K562 (cell line): ENCODE measurements at regions not wholly inside any gene's neighbourhood (a gene's known extent, or its start where the extent isn't known, plus 50 kb on each side); places are given as distances from the start of the nearest gene placed in this dataset.
A peak's percentile ranks its signal among the peaks of the same experiment; 100 is the strongest.

ENCODE experiments used
- ATAC-seq: fragments of 200-7000 bp; cut with Tn5 transposase; 3 replicates; pipeline ENCODE4 v1.9.1; 2020; ENCODE audit warnings: moderate library complexity
- BruUV-seq: library from RNA; stranded (reverse); fragments of 400-500 nt; replicated peaks from 2 replicates; lab custom pipeline; 2021; lab: Mats Ljungman, UMichigan
- CTCF ChIA-PET: fragments of 300-600 bp; formaldehyde crosslinking; extraction: SDS; loops from one replicate; lab custom pipeline; 2021; ENCODE audit warnings: low intra/inter-chr PET ratio; lab: Yijun Ruan, JAX
- POLR2A ChIA-PET: fragments of 300-600, 350-650 bp; sonication (Branson Sonifier 250); formaldehyde crosslinking; extraction: SDS; loops from one replicate; lab custom pipeline; 2021; ENCODE audit warnings: antibody characterized with exemption, inconsistent platforms; lab: Yijun Ruan, JAX
- DNase-seq, 4 experiments: peaks; one replicate each; pipeline versions ENCODE4 v3.0.0 to v3.0.0-alpha.2; 2011 to 2018; ENCODE audit warnings: low spot score in 3 of 4, mixed read lengths in 3 of 4; ENCODE audit errors: extremely low read depth in 1 of 4
- FAIRE-seq: peaks from 2 replicates; lab custom pipeline; 2011; peaks lifted over from hg19 to GRCh38; lab: Jason Lieb, UNC
- H2AFZ ChIP-seq: 2 replicates; pipeline ENCODE4 v1.6.0; 2011; ENCODE audit warnings: low read depth, low read length, control low read depth, inconsistent platforms
- H3K27ac ChIP-seq: fragments of 200-600 bp; 3 replicates; pipeline ENCODE4 v1.8.0; 2011; ENCODE audit warnings: low read depth, mild to moderate bottlenecking, control low read depth, inconsistent platforms, low read length, moderate library complexity, mixed read lengths; ENCODE audit errors: extremely low read depth
- H3K27me3 ChIP-seq, 2 experiments: fragments of 300-600 bp in 1 of 2; 2 replicates in 1 of 2; 3 replicates in 1 of 2; pipeline versions ENCODE4 v1.6.0 to v1.8.0; 2011; ENCODE audit warnings: inconsistent platforms in 2 of 2, low read length in 2 of 2, mild to moderate bottlenecking in 1 of 2, mixed read lengths in 1 of 2, moderate library complexity in 1 of 2; ENCODE audit not compliant: control insufficient read depth in 2 of 2, insufficient read depth in 2 of 2
- H3K36me3 ChIP-seq: fragments of 300-600 bp; 3 replicates; pipeline ENCODE4 v1.8.0; 2011; ENCODE audit warnings: mild to moderate bottlenecking, low read length, inconsistent platforms; ENCODE audit not compliant: control insufficient read depth, insufficient read depth
- H3K4me1 ChIP-seq, 2 experiments: fragments of 200-600 bp in 1 of 2; replicated peaks in 1 of 2; 2 replicates in 1 of 2; 3 replicates in 1 of 2; pipeline versions ENCODE4 v1.5.1 to v1.8.0; 2011; ENCODE audit warnings: inconsistent platforms in 2 of 2, low read length in 2 of 2, mild to moderate bottlenecking in 1 of 2, mixed read lengths in 1 of 2, moderate library complexity in 1 of 2; ENCODE audit not compliant: control insufficient read depth in 2 of 2, insufficient read depth in 2 of 2
- H3K4me2 ChIP-seq: 2 replicates; pipeline ENCODE4 v1.6.1; 2011; ENCODE audit warnings: low read length, control low read depth, inconsistent platforms, mixed read lengths; ENCODE audit not compliant: insufficient read depth
- H3K4me3 ChIP-seq: fragments of 200-600 bp; sonication (generic), shearing (Covaris generic); 2 replicates; pipeline ENCODE4 v1.5.1; 2016; ENCODE audit warnings: control low read depth, inconsistent platforms
- H3K79me2 ChIP-seq: fragments of 200-600 bp; 3 replicates; pipeline ENCODE4 v1.8.0; 2011; ENCODE audit warnings: low read length, inconsistent platforms; ENCODE audit not compliant: control insufficient read depth, insufficient read depth
- H3K9ac ChIP-seq, 2 experiments: 2 replicates each; pipeline versions ENCODE4 v1.6.0 to v1.6.1; 2011; ENCODE audit warnings: low read depth in 2 of 2, low read length in 2 of 2, control low read depth in 1 of 2, inconsistent platforms in 1 of 2, mild to moderate bottlenecking in 1 of 2, mixed read lengths in 1 of 2; ENCODE audit not compliant: insufficient read depth in 1 of 2
- H3K9me1 ChIP-seq: one replicate; pipeline ENCODE4 v1.6.0; 2011; ENCODE audit warnings: inconsistent platforms, mild to moderate bottlenecking, low read length, moderate library complexity; ENCODE audit not compliant: control insufficient read depth, insufficient read depth
- H3K9me3 ChIP-seq: replicated peaks from 2 replicates; pipeline ENCODE4 v1.5.1; 2011; ENCODE audit warnings: low read depth, low read length, inconsistent platforms; ENCODE audit not compliant: control insufficient read depth, insufficient read depth
- H4K20me1 ChIP-seq: replicated peaks from 2 replicates; pipeline ENCODE4 v1.6.1; 2011; ENCODE audit warnings: low read length, inconsistent platforms, mixed read lengths; ENCODE audit not compliant: control insufficient read depth, insufficient read depth
- CBFA2T3 ChIP-seq: fragments of 450-650 bp; IDR thresholded peaks from 2 replicates; pipeline ENCODE4 v1.6.1; 2017
- DACH1 ChIP-seq: fragments of 450-650 bp; IDR thresholded peaks from 2 replicates; pipeline ENCODE4 v1.6.1; 2018; ENCODE audit not compliant: partially characterized antibody
- FOSL1 ChIP-seq: fragments of 200-800 bp; sonication (Bioruptor generic); conservative IDR thresholded peaks from 2 replicates; pipeline ENCODE4 v1.6.1; 2016; ENCODE audit warnings: missing genetic modification characterization, missing compliant biosample characterization
- STAT5B ChIP-seq: fragments of 250-450 bp; sonication (Bioruptor Pico); IDR thresholded peaks from 2 replicates; pipeline ENCODE4 v1.8.0; 2021; ENCODE audit warnings: mild to moderate bottlenecking, inconsistent platforms
- WGBS: fragments of 100-300 bp; shearing (Covaris generic); methylation state at CpG from one replicate; pipeline ENCODE4 v1.1.6; 2016; ENCODE audit warnings: low coverage, mixed read lengths; ENCODE audit not compliant: insufficient coverage; ENCODE audit errors: missing lambda C conversion rate; 5-methylcytosine and 5-hydroxymethylcytosine counted together
- in situ Hi-C: fragments of 300-500 bp; cut with MboI; formaldehyde crosslinking; loops from 4 replicates; pipeline ENCODE4 v1.15.0; 2018; ENCODE audit warnings: inconsistent platforms, mixed read lengths
- intact Hi-C: fragments of 100-400 bp; cut with micrococcal nuclease; formaldehyde crosslinking; loops from 2 replicates; pipeline ENCODE4 v1.14.2; 2022
- TF ChIP-seq, protein P1 (sequence below), 2 experiments: fragments of 450-650 bp in 1 of 2; sonication (generic) in 1 of 2; formaldehyde crosslinking in 1 of 2; IDR thresholded peaks; 2 replicates each; pipeline versions ENCODE4 v1.7.1 to v1.9.0; 2016 to 2022; ENCODE audit warnings: inconsistent platforms in 1 of 2, mild to moderate bottlenecking in 1 of 2, missing genetic modification reagents in 1 of 2

DNA sequence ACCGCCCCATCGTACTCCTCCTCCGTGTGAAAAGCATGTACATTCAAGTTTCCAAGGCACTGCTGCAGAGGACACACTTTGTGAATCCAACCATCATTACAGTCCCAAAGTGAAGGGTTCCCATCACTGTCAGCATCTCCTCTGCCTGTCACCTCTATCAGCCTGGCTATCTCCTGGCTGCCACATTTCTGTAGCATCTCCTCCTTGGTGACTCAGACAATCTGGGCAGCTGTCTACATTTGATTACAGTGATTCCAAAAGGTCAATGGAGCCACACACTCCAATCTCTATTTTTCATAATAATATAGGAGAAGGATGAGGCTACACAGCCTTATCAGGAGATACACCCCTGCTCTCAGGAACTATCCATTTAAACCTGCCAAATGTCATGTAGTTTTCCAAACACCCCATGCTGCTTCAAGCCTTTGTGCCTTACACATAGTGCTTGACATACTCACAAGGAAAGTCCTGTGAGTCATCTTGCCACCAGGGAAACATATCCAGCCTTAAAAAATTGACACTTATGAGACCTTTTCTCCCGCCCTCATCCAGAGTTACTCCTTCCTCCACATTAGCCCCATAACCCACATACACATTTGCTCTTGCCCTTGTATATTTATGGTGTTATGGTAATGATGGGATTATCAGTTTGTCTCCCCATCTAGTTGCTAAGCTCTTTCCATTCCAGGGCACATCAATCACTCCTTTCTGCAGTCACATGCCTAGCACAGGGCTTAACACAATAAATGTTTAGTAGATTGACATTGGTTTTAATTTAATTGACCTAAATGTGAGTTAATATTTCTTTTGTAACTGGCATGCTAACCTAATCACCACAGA is 250.1 kb upstream of the CDH5 start:
- Histone ChIP-seq H3K4me2 (no peak overlapping the region), H3K9me3 (no peaks in the 10 kb centered on the region), H3K27ac (no peak overlapping the region), H3K9me1 (no peaks in the 10 kb centered on the region), H3K4me1 (no peaks in the 10 kb centered on the region), H3K4me3 (no peak overlapping the region), H2AFZ (no peak overlapping the region), H3K36me3 (no peaks in the 10 kb centered on the region), H3K79me2 (no peaks in the 10 kb centered on the region), H4K20me1 (no peaks in the 10 kb centered on the region), H3K9ac (no peak overlapping the region), H3K27me3 (no peaks in the 10 kb centered on the region)
- CTCF ChIA-PET = no interaction called here
- FAIRE-seq (no peak), ATAC-seq (no peak), DNase-seq (no peak)
- no TSS peak for BruUV-seq
- POLR2A ChIA-PET = no interaction called here
- in situ Hi-C loops (no loop called here), intact Hi-C loops (no loop called here)
- WGBS = 0% methylated on average over 4 of the region's 4 CpGs
- TF ChIP-seq STAT5B (no peak), DACH1 (no peak), CBFA2T3 (peak; percentile 33; the same call in 1 of the 2 replicates), FOSL1 (tag) (0 out of 2 replicates have a peak, but pooled peaks have one; percentile 40)
- TF ChIP-seq, protein P1, sequence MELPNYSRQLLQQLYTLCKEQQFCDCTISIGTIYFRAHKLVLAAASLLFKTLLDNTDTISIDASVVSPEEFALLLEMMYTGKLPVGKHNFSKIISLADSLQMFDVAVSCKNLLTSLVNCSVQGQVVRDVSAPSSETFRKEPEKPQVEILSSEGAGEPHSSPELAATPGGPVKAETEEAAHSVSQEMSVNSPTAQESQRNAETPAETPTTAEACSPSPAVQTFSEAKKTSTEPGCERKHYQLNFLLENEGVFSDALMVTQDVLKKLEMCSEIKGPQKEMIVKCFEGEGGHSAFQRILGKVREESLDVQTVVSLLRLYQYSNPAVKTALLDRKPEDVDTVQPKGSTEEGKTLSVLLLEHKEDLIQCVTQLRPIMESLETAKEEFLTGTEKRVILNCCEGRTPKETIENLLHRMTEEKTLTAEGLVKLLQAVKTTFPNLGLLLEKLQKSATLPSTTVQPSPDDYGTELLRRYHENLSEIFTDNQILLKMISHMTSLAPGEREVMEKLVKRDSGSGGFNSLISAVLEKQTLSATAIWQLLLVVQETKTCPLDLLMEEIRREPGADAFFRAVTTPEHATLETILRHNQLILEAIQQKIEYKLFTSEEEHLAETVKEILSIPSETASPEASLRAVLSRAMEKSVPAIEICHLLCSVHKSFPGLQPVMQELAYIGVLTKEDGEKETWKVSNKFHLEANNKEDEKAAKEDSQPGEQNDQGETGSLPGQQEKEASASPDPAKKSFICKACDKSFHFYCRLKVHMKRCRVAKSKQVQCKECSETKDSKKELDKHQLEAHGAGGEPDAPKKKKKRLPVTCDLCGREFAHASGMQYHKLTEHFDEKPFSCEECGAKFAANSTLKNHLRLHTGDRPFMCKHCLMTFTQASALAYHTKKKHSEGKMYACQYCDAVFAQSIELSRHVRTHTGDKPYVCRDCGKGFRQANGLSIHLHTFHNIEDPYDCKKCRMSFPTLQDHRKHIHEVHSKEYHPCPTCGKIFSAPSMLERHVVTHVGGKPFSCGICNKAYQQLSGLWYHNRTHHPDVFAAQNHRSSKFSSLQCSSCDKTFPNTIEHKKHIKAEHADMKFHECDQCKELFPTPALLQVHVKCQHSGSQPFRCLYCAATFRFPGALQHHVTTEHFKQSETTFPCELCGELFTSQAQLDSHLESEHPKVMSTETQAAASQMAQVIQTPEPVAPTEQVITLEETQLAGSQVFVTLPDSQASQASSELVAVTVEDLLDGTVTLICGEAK (IDR thresholded peaks at IDR 0.05) = peak; percentile 1; the same call in 1 of the 2 replicates
- TF ChIP-seq, protein P1 (CRISPR knock-in tag; IDR thresholded peaks at IDR 0.05) = no peak
